HepG2 (cell line): ENCODE measurements at regions not wholly inside any gene's neighbourhood (a gene's known extent, or its start where the extent isn't known, plus 50 kb on each side); places are given as distances from the start of the nearest gene placed in this dataset.

ENCODE experiments used
- ATAC-seq: fragments of 200-7000 bp; cut with Tn5 transposase; 3 replicates; pipeline ENCODE4 v1.9.1; 2020; ENCODE audit warnings: mild to moderate bottlenecking, moderate library complexity
- BruUV-seq: library from RNA; stranded (reverse); fragments of 400-500 nt; replicated peaks from 2 replicates; lab custom pipeline; 2021; lab: Mats Ljungman, UMichigan
- CTCF ChIA-PET: fragments of 300-600 bp; formaldehyde crosslinking; extraction: SDS; loops from one replicate; lab custom pipeline; 2021; ENCODE audit warnings: low total read pairs, inconsistent platforms, low intra/inter-chr PET ratio; lab: Yijun Ruan, JAX
- POLR2A ChIA-PET: fragments of 350-600 bp; sonication (Branson Sonifier 250); formaldehyde crosslinking; loops from one replicate; lab custom pipeline; 2020; ENCODE audit warnings: antibody characterized with exemption, inconsistent platforms; lab: Yijun Ruan, JAX
- DNase-seq: peaks from one replicate; pipeline ENCODE4 v3.0.0-alpha.2; 2015; ENCODE audit warnings: low spot score
- FAIRE-seq: peaks from 3 replicates; lab custom pipeline; 2011; peaks lifted over from hg19 to GRCh38; lab: Jason Lieb, UNC
- H2AFZ ChIP-seq: one replicate; pipeline ENCODE4 v1.6.1; 2011; ENCODE audit warnings: low read length, inconsistent platforms
- H3K27ac ChIP-seq: fragments of 300-600 bp; 3 replicates; pipeline ENCODE4 v1.8.0; 2011; ENCODE audit warnings: mixed run types, mild to moderate bottlenecking, mixed read lengths, low read length, inconsistent platforms; ENCODE audit not compliant: insufficient read depth; ENCODE audit errors: extremely low read length
- H3K27me3 ChIP-seq, 2 experiments: fragments of 200-600 bp in 1 of 2; 2 replicates in 1 of 2; 3 replicates in 1 of 2; pipeline versions ENCODE4 v1.6.0 to v1.8.0; 2011; ENCODE audit warnings: low read length in 2 of 2, mild to moderate bottlenecking in 2 of 2, moderate library complexity in 2 of 2, inconsistent platforms in 1 of 2; ENCODE audit not compliant: insufficient read depth in 2 of 2, control insufficient read depth in 1 of 2
- H3K36me3 ChIP-seq, 2 experiments: fragments of 200-600 bp in 1 of 2; replicated peaks in 1 of 2; 2 replicates in 1 of 2; 3 replicates in 1 of 2; pipeline versions ENCODE4 v1.5.1 to v1.8.0; 2011; ENCODE audit warnings: low read length in 2 of 2, inconsistent platforms in 1 of 2; ENCODE audit not compliant: insufficient read depth in 2 of 2, control insufficient read depth in 1 of 2
- H3K4me1 ChIP-seq: 2 replicates; pipeline ENCODE4 v1.5.1; 2012; ENCODE audit warnings: low read length, inconsistent platforms; ENCODE audit not compliant: insufficient read depth
- H3K4me2 ChIP-seq: 2 replicates; pipeline ENCODE4 v1.6.0; 2011; ENCODE audit warnings: low read depth, low read length, inconsistent platforms
- H3K4me3 ChIP-seq, 3 experiments: fragments of 200-600 bp in 1 of 3; sonication (generic), shearing (Covaris generic) in 1 of 3; replicated peaks in 1 of 3; 2 replicates each; pipeline ENCODE4 v1.5.1; 2011 to 2016; ENCODE audit warnings: low read length in 3 of 3, inconsistent platforms in 2 of 3, low read depth in 2 of 3, mild to moderate bottlenecking in 2 of 3, control low read depth in 1 of 3, mixed read lengths in 1 of 3; ENCODE audit not compliant: insufficient read depth in 1 of 3
- H3K79me2 ChIP-seq: one replicate; pipeline ENCODE4 v1.6.1; 2011; ENCODE audit warnings: low read length, inconsistent platforms; ENCODE audit not compliant: insufficient read depth
- H3K9ac ChIP-seq: 2 replicates; pipeline ENCODE4 v1.6.0; 2011; ENCODE audit warnings: mild to moderate bottlenecking, low read depth, low read length, inconsistent platforms; ENCODE audit not compliant: insufficient read depth
- H3K9me3 ChIP-seq: 2 replicates; pipeline ENCODE4 v1.5.1; 2012; ENCODE audit warnings: mild to moderate bottlenecking, low read length
- H4K20me1 ChIP-seq: 2 replicates; pipeline ENCODE4 v1.6.0; 2011; ENCODE audit warnings: inconsistent platforms, mild to moderate bottlenecking, low read length, moderate library complexity; ENCODE audit not compliant: insufficient read depth
- CCDC6 ChIP-seq: sonication (generic); formaldehyde crosslinking; IDR thresholded peaks from 2 replicates; pipeline ENCODE4 v1.8.1; 2022; ENCODE audit warnings: mild to moderate bottlenecking, missing genetic modification reagents, moderate library complexity
- NCOA5 ChIP-seq: sonication (generic); formaldehyde crosslinking; IDR thresholded peaks from 2 replicates; pipeline ENCODE4 v1.4.0; 2020; ENCODE audit warnings: missing genetic modification reagents
- NFE2L2 ChIP-seq: fragments of 150-350 bp; IDR thresholded peaks from 2 replicates; pipeline ENCODE4 v1.6.1; 2014; ENCODE audit warnings: low read length
- RORA ChIP-seq: sonication (generic); formaldehyde crosslinking; IDR thresholded peaks from 2 replicates; pipeline ENCODE4 v1.5.0; 2020; ENCODE audit warnings: mild to moderate bottlenecking, missing genetic modification reagents, moderate library complexity
- TBX3 ChIP-seq: fragments of 450-650 bp; IDR thresholded peaks from 2 replicates; pipeline ENCODE4 v1.6.1; 2017; ENCODE audit warnings: antibody characterized with exemption, mild to moderate bottlenecking, inconsistent platforms, borderline replicate concordance
- TEAD3 ChIP-seq: optimal IDR thresholded peaks from 2 replicates; pipeline ENCODE3; 2016; ENCODE audit warnings: borderline replicate concordance
- TRIM22 ChIP-seq: fragments of 450-650 bp; IDR thresholded peaks from 2 replicates; pipeline ENCODE4 v1.6.1; 2017
- ZBTB25 ChIP-seq: IDR thresholded peaks from 2 replicates; pipeline ENCODE4 v1.6.1; 2018; ENCODE audit warnings: missing genetic modification reagents
- ZNF232 ChIP-seq: sonication (generic); formaldehyde crosslinking; IDR thresholded peaks from 2 replicates; pipeline ENCODE4 v1.4.0; 2020; ENCODE audit warnings: missing genetic modification reagents, borderline replicate concordance
- ZNF615 ChIP-seq: sonication (generic); formaldehyde crosslinking; IDR thresholded peaks from 2 replicates; pipeline ENCODE4 v1.5.0; 2020; ENCODE audit warnings: mild to moderate bottlenecking, missing genetic modification reagents, borderline replicate concordance
- WGBS: methylation state at CpG from one replicate; pipeline ENCODE4 v1.1.6; 2017; ENCODE audit warnings: low lambda C conversion rate; 5-methylcytosine and 5-hydroxymethylcytosine counted together
- in situ Hi-C: cut with HindIII; loops from 2 replicates; pipeline ENCODE4 v1.10.0; 2017; ENCODE audit warnings: low pct_unique_long_range_greater_than_20kb; ENCODE audit not compliant: extremely low pct_ligation_motif_present
- intact Hi-C: fragments of 100-400 bp; cut with micrococcal nuclease; formaldehyde crosslinking; loops from one replicate; pipeline ENCODE4 v1.10.0; 2022; ENCODE audit not compliant: unreplicated experiment
- TF ChIP-seq, protein P1 (sequence below): sonication (generic); formaldehyde crosslinking; IDR thresholded peaks from 2 replicates; pipeline ENCODE4 v1.4.0; 2020; ENCODE audit warnings: mild to moderate bottlenecking, missing genetic modification reagents, borderline replicate concordance
- TF ChIP-seq, protein P2 (sequence below): sonication (generic); formaldehyde crosslinking; IDR thresholded peaks from 2 replicates; pipeline ENCODE4 v1.5.0; 2020; ENCODE audit warnings: missing genetic modification reagents

DNA sequence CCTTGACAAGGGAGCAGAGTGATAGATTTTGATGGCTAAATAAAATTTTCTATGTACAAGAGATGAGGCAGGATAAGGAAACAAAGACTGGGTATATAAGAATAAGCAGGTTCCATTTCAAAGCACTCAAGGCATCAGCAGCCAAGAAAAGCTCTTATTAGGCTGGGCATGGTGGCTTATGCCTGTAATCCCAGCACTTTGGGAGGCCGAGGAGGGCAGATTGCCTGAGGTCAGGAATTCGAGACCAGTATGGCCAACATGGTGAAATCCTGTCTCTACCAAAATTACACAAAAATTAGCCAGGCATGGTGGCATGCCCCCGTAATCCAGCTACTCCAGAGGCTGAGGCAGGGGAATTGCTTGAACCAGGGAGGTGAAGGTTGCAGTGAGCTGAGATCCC, 563.4 kb upstream of the CCDC179 start (continued):
- TF ChIP-seq, protein P1, sequence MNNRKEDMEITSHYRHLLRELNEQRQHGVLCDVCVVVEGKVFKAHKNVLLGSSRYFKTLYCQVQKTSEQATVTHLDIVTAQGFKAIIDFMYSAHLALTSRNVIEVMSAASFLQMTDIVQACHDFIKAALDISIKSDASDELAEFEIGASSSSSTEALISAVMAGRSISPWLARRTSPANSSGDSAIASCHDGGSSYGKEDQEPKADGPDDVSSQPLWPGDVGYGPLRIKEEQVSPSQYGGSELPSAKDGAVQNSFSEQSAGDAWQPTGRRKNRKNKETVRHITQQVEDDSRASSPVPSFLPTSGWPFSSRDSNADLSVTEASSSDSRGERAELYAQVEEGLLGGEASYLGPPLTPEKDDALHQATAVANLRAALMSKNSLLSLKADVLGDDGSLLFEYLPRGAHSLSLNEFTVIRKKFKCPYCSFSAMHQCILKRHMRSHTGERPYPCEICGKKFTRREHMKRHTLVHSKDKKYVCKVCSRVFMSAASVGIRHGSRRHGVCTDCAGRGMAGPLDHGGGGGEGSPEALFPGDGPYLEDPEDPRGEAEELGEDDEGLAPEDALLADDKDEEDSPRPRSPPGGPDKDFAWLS (CRISPR knock-in tag) = no peak
- TF ChIP-seq ZBTB25 (CRISPR knock-in tag) (no peak), TBX3 (no peak)
- TF ChIP-seq, all 625 proteins: peak for 0

- no peaks in the 10 kb centered on the region for H3K36me3 ChIP-seq
- TF ChIP-seq, protein P2, sequence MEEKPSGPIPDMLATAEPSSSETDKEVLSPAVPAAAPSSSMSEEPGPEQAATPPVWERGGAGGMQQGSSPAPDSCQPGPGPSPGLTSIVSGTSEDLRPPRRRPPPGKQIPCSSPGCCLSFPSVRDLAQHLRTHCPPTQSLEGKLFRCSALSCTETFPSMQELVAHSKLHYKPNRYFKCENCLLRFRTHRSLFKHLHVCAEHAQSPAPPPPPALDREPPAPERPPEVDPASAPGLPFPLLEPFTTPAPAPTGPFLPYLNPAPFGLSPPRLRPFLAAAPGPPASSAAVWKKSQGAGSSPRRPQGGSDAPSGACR = no peak
- TF ChIP-seq ZNF615 (CRISPR knock-in tag) = no peak
- TF ChIP-seq RORA (CRISPR knock-in tag) = no peak
- TF ChIP-seq CCDC6 = no peak
- TF ChIP-seq NCOA5 (CRISPR knock-in tag) = no peak
- TF ChIP-seq TEAD3 = no peak
- TF ChIP-seq NFE2L2 = no peak
- TF ChIP-seq ZNF232 (CRISPR knock-in tag) = no peak
- TF ChIP-seq TRIM22 = no peak
- in situ Hi-C loops (no loop called here), intact Hi-C loops (no loop called here)
- 2% methylated on average over 2 of the region's 2 CpGs for WGBS
- ChIA-PET POLR2A (no interaction called here), CTCF (no interaction called here)
- no peak overlapping the region for H3K27ac ChIP-seq
- no TSS peak for BruUV-seq
- no peaks in the 10 kb centered on the region for H3K27me3 ChIP-seq
- DNase-seq (no peak), ATAC-seq (no peak), FAIRE-seq (no peak)
- no peak overlapping the region for H2AFZ ChIP-seq
- H3K4me1 ChIP-seq = no peaks in the 10 kb centered on the region
- no peaks in the 10 kb centered on the region for H4K20me1 ChIP-seq
- H3K9ac ChIP-seq = no peak overlapping the region
- no peaks in the 10 kb centered on the region for H3K79me2 ChIP-seq
- peaks cover 10% of the 10 kb centered on the region for H3K9me3 ChIP-seq
- no peak overlapping the region for H3K4me2 ChIP-seq
- no peak overlapping the region for H3K4me3 ChIP-seq
Observed at GRCh38 chr11:23425381-23425780, 565.1 kb upstream of the CCDC179 start.
